Effector memory CD8-positive, alpha-beta T cell (primary cell): ENCODE measurements at regions not wholly inside any gene's neighbourhood (a gene's known extent, or its start where the extent isn't known, plus 50 kb on each side); places are given as distances from the start of the nearest gene placed in this dataset.

Experiments
- ATAC-seq: fragments of 150-1000 bp; cut with Tn5 transposase; replicated peaks from 2 replicates; pipeline ENCODE4 v1.10.0; 2021; ENCODE audit warnings: mild to moderate bottlenecking, moderate library complexity
- DNase-seq, 3 experiments: peaks; one replicate each; pipeline ENCODE4 v3.0.0; 2021
- H3K27ac Mint-ChIP-seq, 2 donors: one replicate each; pipeline ENCODE4 v1.8.0; 2022; ENCODE audit warnings: mild to moderate bottlenecking in 2 of 2, mixed read lengths in 2 of 2, moderate library complexity in 2 of 2
- H3K27me3 Mint-ChIP-seq, 2 donors: one replicate each; pipeline ENCODE4 v1.8.0; 2022; ENCODE audit warnings: mixed read lengths in 2 of 2
- H3K36me3 Mint-ChIP-seq: one replicate; pipeline ENCODE4 v1.8.0; 2022; ENCODE audit warnings: mild to moderate bottlenecking, moderate library complexity, mixed read lengths; ENCODE audit not compliant: insufficient read depth
- H3K4me1 Mint-ChIP-seq, 2 donors: one replicate each; pipeline ENCODE4 v1.8.0; 2022; ENCODE audit warnings: low read depth in 2 of 2, mixed read lengths in 2 of 2
- H3K4me3 Mint-ChIP-seq, 2 donors: one replicate each; pipeline ENCODE4 v1.8.0; 2022; ENCODE audit warnings: mild to moderate bottlenecking in 2 of 2, mixed read lengths in 2 of 2, moderate library complexity in 2 of 2
- H3K9me3 Mint-ChIP-seq, 2 donors: one replicate each; pipeline ENCODE4 v1.8.0; 2022; ENCODE audit warnings: mixed read lengths in 2 of 2

DNA sequence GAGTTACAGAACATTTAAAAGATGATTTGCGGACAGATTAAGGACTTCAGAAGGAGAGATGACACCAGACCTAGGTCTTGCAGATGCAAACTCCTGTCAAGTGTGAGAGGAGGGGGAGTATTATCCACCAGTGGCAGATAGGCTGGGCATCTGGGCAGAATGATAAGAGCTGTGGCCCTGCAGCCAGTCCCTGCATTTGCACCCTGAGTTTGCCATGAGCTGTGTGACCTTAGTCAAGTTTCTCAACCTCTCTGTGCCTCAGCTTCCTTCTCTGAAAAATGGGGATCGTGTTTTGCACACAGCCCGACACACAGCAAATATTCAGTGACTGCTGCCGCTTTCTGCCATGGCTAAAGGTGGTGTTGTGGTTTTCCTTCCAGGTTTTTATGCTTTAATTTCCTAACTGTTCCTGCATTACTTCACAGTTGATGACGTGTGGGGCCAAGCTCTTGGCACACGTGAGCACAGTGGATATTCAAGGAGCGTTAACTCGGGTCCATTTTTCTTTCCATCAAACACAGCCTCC lies 516.2 kb downstream of the CDH26 start:
- DNase-seq, result no peak
- no peaks in the 10 kb centered on the region for H3K4me1 Mint-ChIP-seq
- no peak for ATAC-seq
- H3K27me3 Mint-ChIP-seq, result peaks cover 0 to 56% of the 10 kb centered on the region in 2 donors
- H3K9me3 Mint-ChIP-seq, result no peaks in the 10 kb centered on the region
- no peaks in the 10 kb centered on the region for H3K36me3 Mint-ChIP-seq
- H3K4me3 Mint-ChIP-seq, result no peak overlapping the region
- no peak overlapping the region for H3K27ac Mint-ChIP-seq

DNA sequence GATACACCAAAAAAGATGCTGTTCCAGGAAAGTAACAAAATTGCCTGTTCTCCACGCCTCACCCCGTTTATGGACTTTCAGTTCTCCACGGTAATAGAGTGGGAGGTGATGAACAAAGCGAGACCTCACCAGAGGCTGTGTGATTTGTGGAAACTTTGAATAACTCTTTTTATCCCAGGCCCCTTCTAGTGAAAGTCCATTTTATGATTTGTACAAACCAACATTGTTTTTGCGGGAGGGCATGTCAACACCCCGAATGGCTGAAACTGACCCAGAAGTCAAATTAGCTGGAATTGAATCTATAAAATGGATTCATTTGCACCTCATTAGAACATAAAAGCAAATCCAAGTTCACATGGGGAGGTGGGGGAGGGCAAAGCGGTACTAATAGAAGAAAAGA lies 517.8 kb downstream of the CDH26 start:
- no peak overlapping the region for H3K4me3 Mint-ChIP-seq
- no peak for ATAC-seq
- peaks cover 0 to 56% of the 10 kb centered on the region in 2 donors for H3K27me3 Mint-ChIP-seq
- H3K27ac Mint-ChIP-seq, result no peak overlapping the region
- no peaks in the 10 kb centered on the region for H3K4me1 Mint-ChIP-seq
- H3K36me3 Mint-ChIP-seq, result no peaks in the 10 kb centered on the region
- DNase-seq, result no peak
- H3K9me3 Mint-ChIP-seq, result no peaks in the 10 kb centered on the region

DNA sequence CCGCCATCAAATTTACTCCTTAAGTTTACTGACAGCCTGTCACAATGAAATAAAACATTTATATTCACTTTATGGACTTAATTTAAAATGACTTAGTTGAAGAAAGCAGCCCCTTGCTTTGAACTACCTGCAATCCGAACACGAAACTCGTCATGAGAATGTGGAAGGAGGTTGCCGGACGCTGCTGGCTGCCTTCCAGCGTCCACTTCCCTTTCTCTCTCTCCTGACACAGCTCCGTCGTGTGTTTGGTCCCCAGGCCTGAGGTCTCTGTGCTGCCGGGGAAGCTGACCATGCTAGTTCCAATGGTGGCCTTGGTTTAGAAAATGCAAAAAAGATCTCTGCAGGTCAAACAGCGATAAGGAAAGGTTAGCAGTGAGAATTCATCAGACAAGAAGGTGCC lies 519.7 kb downstream of the CDH26 start:
- DNase-seq (no peak), ATAC-seq (no peak)
- no peaks in the 10 kb centered on the region for H3K36me3 Mint-ChIP-seq
- no peaks in the 10 kb centered on the region for H3K9me3 Mint-ChIP-seq
- H3K4me3 Mint-ChIP-seq, result no peak overlapping the region
- H3K27me3 Mint-ChIP-seq, result peaks cover 0 to 54% of the 10 kb centered on the region in 2 donors
- no peaks in the 10 kb centered on the region for H3K4me1 Mint-ChIP-seq
- no peak overlapping the region for H3K27ac Mint-ChIP-seq

DNA sequence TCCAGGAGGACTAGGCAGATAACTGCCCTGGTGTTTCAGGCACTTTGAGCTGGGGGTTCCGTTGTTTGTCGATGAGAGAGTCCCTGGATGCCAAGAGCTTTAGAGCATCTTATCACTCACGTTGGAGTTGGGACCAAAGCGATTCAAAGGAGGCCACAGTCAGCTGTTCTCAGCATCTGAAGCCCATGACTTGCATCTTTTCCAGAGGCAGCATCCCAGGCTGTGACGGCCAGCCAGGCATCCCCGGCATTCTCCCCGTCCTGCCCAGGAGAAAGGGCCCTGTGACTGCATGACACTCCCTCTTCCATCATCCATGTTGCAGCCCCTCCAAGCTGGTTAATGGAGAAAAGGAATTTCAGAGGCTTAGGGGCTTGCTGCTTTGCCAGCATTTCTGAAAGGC lies 520.3 kb downstream of the CDH26 start:
- no peak overlapping the region for H3K4me3 Mint-ChIP-seq
- H3K36me3 Mint-ChIP-seq, result no peaks in the 10 kb centered on the region
- DNase-seq (no peak), ATAC-seq (no peak)
- no peak overlapping the region for H3K27ac Mint-ChIP-seq
- no peaks in the 10 kb centered on the region for H3K9me3 Mint-ChIP-seq
- H3K4me1 Mint-ChIP-seq, result no peaks in the 10 kb centered on the region
- peaks cover 0 to 52% of the 10 kb centered on the region in 2 donors for H3K27me3 Mint-ChIP-seq

DNA sequence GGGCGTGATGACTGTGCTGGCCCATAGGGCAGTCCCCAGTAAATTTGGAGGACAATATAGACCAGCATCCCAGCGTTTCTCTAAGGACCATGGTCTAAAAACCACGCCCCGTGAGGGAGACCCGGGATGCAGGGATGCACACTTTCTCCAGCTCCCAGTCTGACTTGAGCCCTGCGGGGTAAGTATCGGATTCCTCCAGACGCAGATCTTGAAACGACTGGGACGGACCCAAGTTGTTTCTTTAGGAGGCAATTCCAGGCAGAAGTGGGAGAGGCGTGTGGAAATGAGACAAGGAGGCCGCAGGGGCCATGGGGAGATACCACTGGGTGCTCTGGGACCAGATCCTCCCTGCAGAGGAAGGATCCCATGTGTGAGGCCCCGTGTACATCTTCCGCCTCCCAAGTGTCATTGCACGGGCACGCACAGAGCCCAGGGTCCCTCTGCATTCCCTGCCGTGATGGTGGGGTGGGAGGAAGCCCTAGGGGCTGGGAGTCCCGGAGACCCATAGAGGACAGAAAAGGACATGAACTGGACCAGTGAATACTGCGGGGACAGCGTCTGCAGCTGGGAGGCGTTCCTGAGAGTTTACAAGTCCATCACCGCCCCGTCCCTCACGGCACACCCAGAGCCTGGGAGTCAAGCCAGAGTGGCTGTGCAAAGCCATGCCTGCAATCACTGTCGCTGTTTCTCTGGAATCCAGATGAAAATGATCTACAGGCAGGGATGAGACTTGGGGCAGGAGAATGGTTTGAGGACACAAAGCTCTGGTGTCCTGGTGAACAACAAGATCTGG lies 522.9 kb downstream of the CDH26 start:
- peaks cover 0 to 49% of the 10 kb centered on the region in 2 donors for H3K27me3 Mint-ChIP-seq
- no peak for ATAC-seq

DNA sequence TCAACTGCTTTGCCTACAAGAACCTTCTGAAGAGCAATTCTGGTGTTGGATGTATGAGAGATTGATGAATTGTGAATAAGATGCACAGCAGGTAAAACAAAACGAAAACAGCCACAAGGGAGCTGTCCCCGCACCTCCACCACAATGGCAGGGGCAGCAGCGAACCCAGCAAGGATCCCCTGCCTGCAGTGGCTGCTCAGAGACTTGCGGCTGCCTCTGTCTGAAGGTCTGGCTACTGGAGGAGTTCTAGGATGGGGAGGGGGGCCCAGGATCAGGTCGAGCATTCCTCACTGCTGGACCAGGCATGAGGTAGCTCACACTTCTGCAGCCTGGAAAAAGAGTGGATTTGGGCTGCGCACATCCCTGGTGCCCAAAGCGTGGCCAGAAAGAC lies 523.5 kb downstream of the CDH26 start:
- H3K9me3 Mint-ChIP-seq, result no peaks in the 10 kb centered on the region
- no peak overlapping the region for H3K27ac Mint-ChIP-seq
- DNase-seq (no peak), ATAC-seq (no peak)
- H3K36me3 Mint-ChIP-seq, result no peaks in the 10 kb centered on the region
- no peak overlapping the region for H3K4me3 Mint-ChIP-seq
- H3K27me3 Mint-ChIP-seq, result peaks cover 1 to 49% of the 10 kb centered on the region in 2 donors
- H3K4me1 Mint-ChIP-seq, result no peaks in the 10 kb centered on the region

More for the DNA sequence above, 522.9 kb downstream of the CDH26 start:
- Mint-ChIP-seq H3K4me1 (no peaks in the 10 kb centered on the region), H3K36me3 (no peaks in the 10 kb centered on the region), H3K4me3 (no peak overlapping the region), H3K9me3 (no peaks in the 10 kb centered on the region), H3K27ac (no peak overlapping the region)
- no peak for DNase-seq

DNA sequence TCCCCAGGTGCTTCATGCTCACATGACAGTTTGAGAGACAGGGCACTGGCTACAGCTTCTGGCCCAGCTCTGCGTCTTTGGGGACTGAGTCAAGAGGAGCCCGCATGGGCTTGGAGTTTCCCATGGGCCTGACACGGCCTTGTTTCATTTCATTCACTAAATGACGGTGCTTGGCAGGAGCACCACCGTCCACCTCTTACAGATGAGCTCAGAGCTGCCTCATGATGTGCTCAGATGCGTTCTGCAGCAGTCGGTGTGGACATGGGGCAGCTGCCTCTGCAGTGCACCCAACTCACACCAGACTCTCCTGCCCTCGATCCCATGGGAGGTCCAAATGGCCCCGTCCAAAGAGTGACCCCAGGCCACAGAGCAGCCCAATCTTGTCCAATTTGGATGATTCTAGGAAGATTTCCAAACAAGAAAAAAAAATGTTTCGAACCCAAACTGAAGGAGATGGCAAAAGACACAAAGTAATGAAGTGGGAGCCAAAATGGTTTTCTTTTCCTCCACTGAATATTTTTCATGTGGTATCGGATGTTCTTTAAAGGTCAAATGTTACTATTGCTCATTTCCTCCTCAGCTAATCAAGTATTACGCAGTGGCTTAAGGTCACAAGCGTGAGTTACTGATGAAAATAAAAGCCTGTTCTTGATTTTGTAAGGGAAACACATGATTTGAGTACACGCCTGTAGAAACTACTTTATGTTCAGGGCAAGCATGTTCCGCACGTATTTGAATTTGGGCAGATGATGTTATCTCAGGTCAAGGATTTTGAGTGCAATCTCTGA lies 524.2 kb downstream of the CDH26 start:
- Mint-ChIP-seq H3K36me3 (no peaks in the 10 kb centered on the region), H3K4me3 (no peak overlapping the region), H3K27ac (no peak overlapping the region), H3K4me1 (no peaks in the 10 kb centered on the region), H3K27me3 (peaks cover 5 to 52% of the 10 kb centered on the region in 2 donors), H3K9me3 (no peaks in the 10 kb centered on the region)
- no peak for ATAC-seq
- DNase-seq, result no peak

DNA sequence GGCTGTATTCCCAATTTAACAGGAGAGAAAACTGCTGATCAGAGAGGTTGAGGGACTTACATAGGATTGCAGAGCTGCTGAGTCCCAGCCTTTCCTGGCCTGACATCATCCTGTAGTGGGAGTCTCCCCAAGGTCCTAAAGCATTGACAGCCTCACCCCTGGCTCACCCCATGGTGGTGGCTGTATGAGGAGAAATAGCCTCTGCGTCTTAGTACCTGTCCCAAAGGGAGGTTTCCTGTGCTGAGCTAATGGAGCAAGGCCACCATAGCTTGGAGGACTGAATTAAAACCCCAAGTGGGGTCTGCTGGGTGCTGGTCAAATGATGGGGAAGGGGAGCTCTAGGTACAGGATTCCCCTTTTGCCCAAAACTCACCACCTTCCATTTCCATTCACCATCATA lies 525.1 kb downstream of the CDH26 start:
- no peak for ATAC-seq
- Mint-ChIP-seq H3K27me3 (peaks cover 5 to 57% of the 10 kb centered on the region in 2 donors), H3K36me3 (no peaks in the 10 kb centered on the region), H3K4me1 (no peaks in the 10 kb centered on the region), H3K9me3 (no peaks in the 10 kb centered on the region), H3K27ac (no peak overlapping the region), H3K4me3 (no peak overlapping the region)
- no peak for DNase-seq

DNA sequence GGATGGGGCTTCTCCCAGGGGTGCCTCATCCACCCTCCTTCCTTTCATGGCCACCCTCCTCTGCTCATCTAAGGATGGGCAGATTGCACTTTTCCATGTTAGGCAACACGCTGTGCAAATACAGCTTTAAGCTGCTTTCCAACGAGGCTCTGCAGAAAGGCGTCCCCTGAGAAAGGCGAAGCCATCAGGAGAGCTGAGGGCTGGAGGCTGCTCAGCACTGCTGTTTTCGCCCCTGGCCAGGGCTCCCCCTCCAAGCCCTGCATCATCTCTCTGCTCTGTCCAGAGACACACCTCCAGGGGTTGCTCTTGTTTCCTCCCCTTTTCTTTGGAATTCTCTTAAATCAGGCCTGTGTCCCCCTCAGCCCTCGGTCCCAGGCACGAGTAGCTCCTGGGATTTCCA lies 526.1 kb downstream of the CDH26 start:
- Mint-ChIP-seq H3K9me3 (no peaks in the 10 kb centered on the region), H3K4me1 (no peaks in the 10 kb centered on the region), H3K36me3 (no peaks in the 10 kb centered on the region), H3K27ac (no peak overlapping the region), H3K4me3 (no peak overlapping the region), H3K27me3 (peaks cover 5 to 59% of the 10 kb centered on the region in 2 donors)
- DNase-seq (no peak), ATAC-seq (no peak)

DNA sequence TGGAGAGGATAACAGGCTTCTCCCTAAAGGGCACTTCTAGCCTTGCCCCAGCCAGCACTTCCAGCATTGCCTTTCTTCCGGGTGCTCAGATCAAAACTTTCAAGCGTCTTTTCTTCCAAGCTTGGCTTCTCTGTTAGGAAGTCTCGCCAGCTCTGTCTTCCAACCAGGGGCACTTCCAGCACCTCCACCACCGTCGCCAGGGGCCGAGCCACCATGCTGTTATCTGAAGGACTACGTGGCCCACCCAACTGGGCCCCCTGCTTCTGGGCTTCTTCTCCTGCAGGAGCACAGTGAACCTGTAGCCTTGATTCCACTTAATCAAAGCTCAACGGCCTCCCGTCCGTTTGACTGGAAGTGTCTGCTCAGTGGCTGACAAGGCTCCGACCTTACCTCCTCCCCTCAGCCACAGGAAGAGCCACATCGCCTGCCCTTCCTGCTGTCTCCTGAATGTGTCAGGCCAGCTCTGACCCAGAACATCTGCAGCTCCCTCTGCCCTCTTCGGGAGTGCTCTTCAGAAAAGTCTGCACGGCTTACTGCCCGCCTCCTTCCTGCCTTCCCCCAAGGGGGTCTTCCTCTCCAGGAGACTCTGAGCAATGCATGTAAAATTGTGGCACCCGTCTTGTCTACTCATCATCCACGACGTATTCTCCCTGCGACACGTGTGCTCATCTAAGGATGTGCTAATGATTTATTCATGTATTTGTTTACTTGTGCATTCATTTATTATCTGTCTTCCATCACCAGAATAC lies 527.0 kb downstream of the CDH26 start:
- no peak overlapping the region for H3K4me3 Mint-ChIP-seq
- no peaks in the 10 kb centered on the region for H3K4me1 Mint-ChIP-seq
- H3K36me3 Mint-ChIP-seq, result no peaks in the 10 kb centered on the region
- H3K27ac Mint-ChIP-seq, result no peak overlapping the region
- ATAC-seq (no peak), DNase-seq (no peak)
- H3K27me3 Mint-ChIP-seq, result peaks cover 5 to 58% of the 10 kb centered on the region in 2 donors
- H3K9me3 Mint-ChIP-seq, result no peaks in the 10 kb centered on the region

DNA sequence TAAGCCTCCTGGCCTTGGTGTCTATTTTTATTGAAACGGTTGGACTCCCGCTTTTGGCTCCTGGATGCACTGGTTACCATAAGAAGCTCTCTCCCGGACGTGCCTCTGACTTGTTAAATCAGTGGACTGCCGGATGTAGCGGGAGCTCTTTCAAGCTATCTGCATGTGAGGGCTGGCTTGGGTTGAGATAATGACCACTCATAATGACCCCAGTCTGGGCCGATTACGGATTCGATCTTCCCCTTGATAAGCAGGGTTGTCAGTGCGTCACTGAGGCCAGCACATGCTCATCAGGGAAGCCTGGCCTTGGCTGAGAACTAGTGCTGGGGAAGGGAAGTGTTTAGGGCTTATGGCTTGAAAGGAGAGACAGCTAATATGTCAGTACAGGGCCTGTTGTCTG lies 528.1 kb downstream of the CDH26 start:
- Mint-ChIP-seq H3K36me3 (no peaks in the 10 kb centered on the region), H3K4me1 (no peaks in the 10 kb centered on the region), H3K27ac (no peak overlapping the region), H3K27me3 (peaks cover 5 to 58% of the 10 kb centered on the region in 2 donors), H3K9me3 (no peaks in the 10 kb centered on the region), H3K4me3 (no peak overlapping the region)
- ATAC-seq, result no peak
- DNase-seq, result no peak

DNA sequence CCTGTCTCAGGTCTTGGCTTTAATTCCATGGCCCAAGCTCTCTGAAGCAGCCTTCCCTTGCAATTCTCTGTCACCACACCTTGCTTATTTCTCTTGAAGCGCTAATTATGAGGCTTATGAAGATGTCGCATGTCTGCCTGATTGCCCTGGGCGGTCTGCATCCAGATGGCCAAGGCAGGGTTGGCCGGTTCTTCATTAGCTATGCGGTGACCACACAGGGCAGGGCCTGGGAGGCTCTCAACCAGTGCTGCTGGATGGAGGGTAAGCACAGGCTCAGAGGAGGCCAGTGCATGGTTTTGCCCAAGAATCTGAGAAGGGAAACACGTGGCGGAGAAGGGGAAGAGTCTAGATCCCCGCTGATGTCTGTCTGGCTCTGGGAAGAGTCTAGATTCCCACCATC lies 528.7 kb downstream of the CDH26 start:
- DNase-seq (no peak), ATAC-seq (no peak)
- Mint-ChIP-seq H3K4me1 (no peaks in the 10 kb centered on the region), H3K9me3 (no peaks in the 10 kb centered on the region), H3K36me3 (no peaks in the 10 kb centered on the region), H3K27me3 (peaks cover 5 to 58% of the 10 kb centered on the region in 2 donors), H3K4me3 (no peak overlapping the region), H3K27ac (no peak overlapping the region)

DNA sequence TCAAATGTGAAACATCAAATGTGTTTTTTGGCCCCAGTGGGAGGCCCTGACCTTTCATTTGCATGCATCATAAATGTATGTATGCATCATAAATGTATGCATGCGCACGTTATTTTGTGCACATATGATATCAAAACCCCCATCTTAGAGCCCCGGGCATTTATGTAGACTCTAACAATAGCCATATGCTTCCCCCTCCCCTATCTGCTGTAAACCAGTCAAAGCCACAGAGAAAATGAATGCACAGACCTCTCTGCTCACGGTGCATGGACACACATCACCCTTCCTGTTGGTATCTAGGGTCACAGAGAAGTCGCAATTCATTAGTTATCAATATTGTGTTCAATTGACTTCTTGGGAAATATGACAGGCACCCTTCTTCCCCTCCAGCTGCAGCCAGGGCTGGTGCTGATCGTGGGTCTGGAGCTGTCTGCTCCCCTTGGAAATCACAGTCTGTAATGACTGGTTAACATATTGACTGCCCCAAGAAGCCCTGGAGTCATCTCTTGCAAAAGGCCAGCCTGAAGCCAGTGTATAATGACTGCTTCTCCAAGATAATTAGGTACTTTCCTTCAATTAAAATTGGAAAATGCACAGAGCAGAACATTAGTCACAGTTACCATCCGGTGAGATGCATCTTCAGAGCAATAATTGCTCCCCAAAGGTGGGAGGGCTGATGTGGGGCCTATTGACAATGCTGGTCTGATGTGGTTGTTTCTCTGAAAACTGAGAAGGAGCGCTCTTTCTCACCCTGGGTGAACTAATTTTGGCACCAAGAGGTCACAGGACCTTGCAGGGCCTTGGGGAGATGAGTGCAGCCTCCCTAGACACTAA lies 532.2 kb downstream of the CDH26 start:
- DNase-seq (no peak), ATAC-seq (no peak)
- Mint-ChIP-seq H3K27me3 (peaks cover 5 to 52% of the 10 kb centered on the region in 2 donors), H3K4me1 (no peaks in the 10 kb centered on the region), H3K4me3 (no peak overlapping the region), H3K27ac (no peak overlapping the region), H3K36me3 (peaks cover 4% of the 10 kb centered on the region), H3K9me3 (no peaks in the 10 kb centered on the region)
